ENCODE measurements at regions not wholly inside any gene's neighbourhood (a gene's known extent, or its start where the extent isn't known, plus 50 kb on each side); places are given as distances from the start of the nearest gene placed in this dataset.

GRCh38 chr12:34186492-34186891 lies 164.2 kb downstream of the ALG10 start:
- H3K79me2 ChIP-seq (ENCODE audit: insufficient read depth) = no peaks in the 10 kb centered on the region
- no peaks in the 10 kb centered on the region for H3F3A ChIP-seq (replicated peaks; ENCODE audit: insufficient read depth)
- H3K9me3 ChIP-seq = no peaks in the 10 kb centered on the region
- no peaks in the 10 kb centered on the region for H3K27me3 ChIP-seq (ENCODE audit: insufficient read depth)
- no peaks in the 10 kb centered on the region for H3K9me2 ChIP-seq
- H3K4me1 ChIP-seq (ENCODE audit: control insufficient read depth in 1 of 2, insufficient read depth in 2 of 2, low read depth in 1 of 2, low read length in 1 of 2) = no peaks in the 10 kb centered on the region
- H4K20me1 ChIP-seq (ENCODE audit: insufficient read depth) = no peaks in the 10 kb centered on the region
- WGBS (ENCODE audit: low lambda C conversion rate) = 2% methylated on average over 2 of the region's 2 CpGs
- CTCF ChIA-PET = no interaction called here
- TF ChIP-seq ELF1 (IDR thresholded peaks at IDR 0.05) (no peak), RXRA (IDR thresholded peaks at IDR 0.05; ENCODE audit: borderline replicate concordance, low read depth) (no peak), EP300 (IDR thresholded peaks at IDR 0.05; ENCODE audit: borderline replicate concordance in 1 of 2, low read depth in 1 of 2, low read length in 1 of 2) (no peak), TEAD4 (IDR thresholded peaks at IDR 0.05; ENCODE audit: borderline replicate concordance, insufficient read depth) (no peak), CHD2 (IDR thresholded peaks at IDR 0.05; ENCODE audit: low read length, partially characterized antibody) (no peak), ZBTB33 (IDR thresholded peaks at IDR 0.05; ENCODE audit: borderline replicate concordance, low read depth) (no peak), REST (IDR thresholded peaks at IDR 0.05; ENCODE audit: low read depth, low read length) (no peak), YY1 (IDR thresholded peaks at IDR 0.05; ENCODE audit: low read depth) (no peak), SIN3A (IDR thresholded peaks at IDR 0.05; ENCODE audit: borderline replicate concordance, low read depth, low read length) (no peak), IRF3 (IDR thresholded peaks at IDR 0.05; ENCODE audit: low read depth, low read length) (no peak), MXI1 (IDR thresholded peaks at IDR 0.05; ENCODE audit: low read depth, low read length) (no peak), EZH2phosphoT487 (IDR thresholded peaks at IDR 0.05; ENCODE audit: borderline replicate concordance, low read depth) (no peak), RFX5 (IDR thresholded peaks at IDR 0.05; ENCODE audit: low read length) (no peak), TAF1 (IDR thresholded peaks at IDR 0.05; ENCODE audit: borderline replicate concordance, low read depth, low read length) (no peak), USF1 (IDR thresholded peaks at IDR 0.05; ENCODE audit: borderline replicate concordance, low read depth) (no peak)
- H3K9ac ChIP-seq = no peak overlapping the region
- no peak overlapping the region for H3K4me3 ChIP-seq (ENCODE audit: low read depth in 2 of 2, low read length in 1 of 2)
- DNase-seq = no peak
- H3K4me2 ChIP-seq = no peak overlapping the region
- H3K36me3 ChIP-seq (replicated peaks in 1 of 2; ENCODE audit: control insufficient read depth in 1 of 2, insufficient read depth in 2 of 2, low read length in 1 of 2) = no peaks in the 10 kb centered on the region
- POLR2A ChIA-PET = no interaction called here
- H3K27ac ChIP-seq (ENCODE audit: low read depth in 2 of 2, low read length in 1 of 2) = no peak overlapping the region
- no peak overlapping the region for H2AFZ ChIP-seq (ENCODE audit: low read depth)
